Lower leg skin (tissue), 4 donors: ENCODE measurements at regions not wholly inside any gene's neighbourhood (a gene's known extent, or its start where the extent isn't known, plus 50 kb on each side); places are given as distances from the start of the nearest gene placed in this dataset.

Experiments
- DNase-seq, 2 donors: peaks; one replicate each; pipeline ENCODE4 v3.0.0-alpha.2; 2019; ENCODE audit warnings: low spot score in 2 of 2
- H3K4me3 ChIP-seq: fragments of 200-600 bp; sonication (generic); 2 replicates; pipeline ENCODE4 v1.5.1; 2017; ENCODE audit warnings: mild to moderate bottlenecking, low read depth; ENCODE audit not compliant: poor library complexity, severe bottlenecking
- CTCF ChIP-seq, 3 donors: fragments of 450-650 bp; IDR thresholded peaks; one replicate each; pipeline ENCODE4 v1.5.1; 2016; ENCODE audit warnings: antibody characterized with exemption in 3 of 3, mild to moderate bottlenecking in 3 of 3, moderate library complexity in 2 of 3
- POLR2A ChIP-seq, 2 donors: fragments of 450-650 bp; IDR thresholded peaks; one replicate each; pipeline ENCODE4 v1.6.1; 2016 to 2017; ENCODE audit warnings: antibody characterized with exemption in 2 of 2, mild to moderate bottlenecking in 1 of 2, moderate library complexity in 1 of 2
- WGBS, 2 donors: methylation state at CpG; one replicate each; pipeline ENCODE4 v1.1.5; 2018; 5-methylcytosine and 5-hydroxymethylcytosine counted together
- intact Hi-C: fragments of 100-400 bp; cut with DNase I; formaldehyde crosslinking; loops from one replicate; pipeline ENCODE4 v1.15.0; 2023; ENCODE audit warnings: low total_unique reads

DNA sequence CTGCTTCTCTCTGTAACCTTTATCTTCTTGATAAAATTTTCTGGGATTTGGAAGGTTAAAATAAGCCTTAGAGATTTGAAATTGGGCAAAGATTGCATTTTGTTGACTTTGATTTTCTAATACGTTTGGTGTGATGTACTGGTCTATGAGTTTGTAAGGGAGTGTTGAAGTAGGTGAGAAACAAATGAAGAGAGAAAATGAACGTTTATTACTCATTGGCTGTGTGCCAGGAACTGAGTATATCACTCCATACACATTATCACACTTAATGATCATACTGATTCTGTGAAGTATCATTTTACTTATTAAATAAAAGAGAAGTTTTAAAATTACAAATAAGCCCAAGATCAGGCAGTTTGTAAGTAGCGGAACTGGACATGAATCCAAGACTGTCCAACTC is 795.1 kb upstream of the ZEB2 start:
- DNase-seq = no peak
- TF ChIP-seq POLR2A (IDR thresholded peaks at IDR 0.05) = no peak
- TF ChIP-seq CTCF (IDR thresholded peaks at IDR 0.05) = no peak
- H3K4me3 ChIP-seq = no peak overlapping the region
- WGBS, 2 donors = 61 to 69% methylated on average over 3 of the region's 3 CpGs
- intact Hi-C loops = no loop called here

- WGBS, 2 donors = 67 to 72% methylated on average over 3 of the region's 3 CpGs
- no peak for TF ChIP-seq CTCF (IDR thresholded peaks at IDR 0.05)
- TF ChIP-seq POLR2A (IDR thresholded peaks at IDR 0.05) = no peak
- intact Hi-C loops = no loop called here
Observed at GRCh38 chr2:145314119-145314633, 794.3 kb upstream of the ZEB2 start.

DNA sequence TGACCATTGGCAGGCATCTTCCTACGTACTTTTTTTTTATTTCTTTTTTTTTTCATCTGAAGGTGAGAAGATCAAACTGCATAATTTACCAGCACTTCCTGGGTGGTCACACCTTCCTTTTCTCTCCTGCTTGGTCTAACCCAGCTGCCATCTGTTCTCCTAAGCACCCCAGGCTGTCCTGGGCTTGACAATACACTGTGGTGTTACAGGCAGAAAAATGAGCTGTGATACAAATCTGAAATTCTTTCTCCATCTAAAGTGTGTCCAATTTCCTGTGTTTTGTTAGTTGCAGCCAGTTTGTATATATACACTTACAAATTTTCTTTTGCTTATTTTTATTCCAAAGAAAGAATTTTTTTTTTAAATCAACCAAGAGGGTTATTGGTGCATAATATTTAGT is 786.0 kb upstream of the ZEB2 start:
- no peak for DNase-seq
- TF ChIP-seq CTCF (IDR thresholded peaks at IDR 0.05) (no peak), POLR2A (IDR thresholded peaks at IDR 0.05) (no peak)
- intact Hi-C loops = no loop called here
- WGBS, 2 donors = 81 to 85% methylated on average over 1 of the region's 1 CpG
- no peak overlapping the region for H3K4me3 ChIP-seq

More at GRCh38 chr2:145314119-145314633, 794.3 kb upstream of the ZEB2 start:
- H3K4me3 ChIP-seq = no peak overlapping the region
- DNase-seq = no peak

DNA sequence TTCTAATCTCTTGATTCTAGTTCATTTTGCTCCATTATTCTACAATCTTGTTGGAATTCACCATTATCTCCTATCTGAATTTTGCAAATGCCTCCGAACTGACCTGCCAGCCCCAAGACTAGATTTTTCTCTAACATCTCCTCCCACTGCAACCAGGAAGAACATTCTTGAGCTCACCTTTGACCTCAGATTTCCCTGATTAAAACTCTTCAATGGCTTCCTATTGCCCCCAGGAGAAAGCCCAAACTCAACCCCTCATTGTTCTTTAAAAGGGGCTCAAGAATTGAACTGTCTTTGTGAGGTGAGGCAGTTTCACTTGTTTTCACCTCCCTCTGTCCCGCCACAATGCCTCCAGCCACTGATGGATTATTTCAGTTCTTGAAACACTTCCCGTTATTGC is 784.6 kb upstream of the ZEB2 start:
- 76% methylated on average over 3 of the region's 3 CpGs for WGBS, 2 donors
- H3K4me3 ChIP-seq = no peak overlapping the region
- TF ChIP-seq CTCF (IDR thresholded peaks at IDR 0.05) (no peak), POLR2A (IDR thresholded peaks at IDR 0.05) (no peak)
- DNase-seq = no peak
- intact Hi-C loops = no loop called here

- DNase-seq = no peak
Observed at GRCh38 chr2:145303536-145303935, 783.6 kb upstream of the ZEB2 start.

DNA sequence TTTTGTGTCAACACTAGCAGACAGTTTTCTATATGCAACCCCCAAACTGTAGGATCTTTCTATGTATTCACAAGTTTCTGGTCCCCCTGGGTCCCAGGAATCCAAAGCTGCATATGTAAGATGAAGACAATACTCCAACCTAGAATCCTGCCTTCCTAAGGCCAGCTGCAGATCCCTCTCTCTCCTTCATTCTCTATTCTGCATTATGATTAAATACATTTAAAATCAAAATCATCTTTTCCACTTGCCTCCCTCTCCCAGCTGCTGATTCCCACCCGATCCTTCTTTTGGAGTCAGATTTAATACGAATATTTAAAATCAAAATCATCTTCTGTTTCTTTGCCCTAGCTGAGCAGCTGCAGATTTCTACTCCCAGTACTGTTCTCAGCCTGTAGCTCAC is 783.0 kb upstream of the ZEB2 start:
- no peak overlapping the region for H3K4me3 ChIP-seq
- WGBS, 2 donors = 73 to 86% methylated on average over 2 of the region's 2 CpGs
- DNase-seq = no peak
- TF ChIP-seq CTCF (IDR thresholded peaks at IDR 0.05) = no peak
- TF ChIP-seq POLR2A (IDR thresholded peaks at IDR 0.05) = no peak
- intact Hi-C loops = no loop called here

More at GRCh38 chr2:145303536-145303935, 783.6 kb upstream of the ZEB2 start:
- intact Hi-C loops = no loop called here
- TF ChIP-seq POLR2A (IDR thresholded peaks at IDR 0.05) = no peak
- WGBS, 2 donors = 47 to 63% methylated on average over 2 of the region's 2 CpGs
- H3K4me3 ChIP-seq = no peak overlapping the region
